ENCODE measurements at regions not wholly inside any gene's neighbourhood (a gene's known extent, or its start where the extent isn't known, plus 50 kb on each side); places are given as distances from the start of the nearest gene placed in this dataset.

- intact Hi-C loops (cut with DNase I; ENCODE audit: low total_unique reads), result no loop called here
- 33 to 51% methylated on average over 2 of the region's 2 CpGs for WGBS, 2 donors
- no peak for TF ChIP-seq POLR2A (IDR thresholded peaks at IDR 0.05)
- TF ChIP-seq CTCF (IDR thresholded peaks at IDR 0.05), result no peak
- DNase-seq (ENCODE audit: low spot score in 2 of 2), result no peak
- H3K4me3 ChIP-seq (ENCODE audit: low read depth, poor library complexity, severe bottlenecking), result no peak overlapping the region
Observed at GRCh38 chr6:23097566-23097965, 528.2 kb downstream of the HDGFL1 start.

GRCh38 chr6:23106951-23107350 lies 537.6 kb downstream of the HDGFL1 start:
- WGBS, 2 donors, result 50 to 56% methylated on average over 2 of the region's 2 CpGs
- DNase-seq (ENCODE audit: low spot score in 2 of 2), result no peak
- H3K4me3 ChIP-seq (ENCODE audit: low read depth, poor library complexity, severe bottlenecking), result no peak overlapping the region
- TF ChIP-seq CTCF (IDR thresholded peaks at IDR 0.05), result no peak
- intact Hi-C loops (cut with DNase I; ENCODE audit: low total_unique reads), result no loop called here

- 93 to 97% methylated on average over 1 of the region's 1 CpG for WGBS, 2 donors
- TF ChIP-seq POLR2A (IDR thresholded peaks at IDR 0.05), result no peak
Observed at GRCh38 chr6:23111984-23112383, 542.6 kb downstream of the HDGFL1 start.

GRCh38 chr6:23114812-23115504 lies 545.6 kb downstream of the HDGFL1 start:
- WGBS, 2 donors, result 58 to 76% methylated on average over 6 of the region's 6 CpGs
- no peak for DNase-seq (ENCODE audit: low spot score in 2 of 2)
- no peak overlapping the region for H3K4me3 ChIP-seq (ENCODE audit: low read depth, poor library complexity, severe bottlenecking)
- intact Hi-C loops (cut with DNase I; ENCODE audit: low total_unique reads), result no loop called here
- no peak for TF ChIP-seq POLR2A (IDR thresholded peaks at IDR 0.05)
- TF ChIP-seq CTCF (IDR thresholded peaks at IDR 0.05), result no peak

More at GRCh38 chr6:23111984-23112383, 542.6 kb downstream of the HDGFL1 start:
- DNase-seq (ENCODE audit: low spot score in 2 of 2), result no peak
- intact Hi-C loops (cut with DNase I; ENCODE audit: low total_unique reads), result no loop called here
- no peak overlapping the region for H3K4me3 ChIP-seq (ENCODE audit: low read depth, poor library complexity, severe bottlenecking)

GRCh38 chr6:23137611-23138010 lies 568.2 kb downstream of the HDGFL1 start:
- 72 to 81% methylated on average over 1 of the region's 1 CpG for WGBS, 2 donors
- no peak for DNase-seq (ENCODE audit: low spot score in 2 of 2)
- intact Hi-C loops (cut with DNase I; ENCODE audit: low total_unique reads), result no loop called here

GRCh38 chr6:23140871-23141270 lies 571.5 kb downstream of the HDGFL1 start:
- H3K4me3 ChIP-seq (ENCODE audit: low read depth, poor library complexity, severe bottlenecking), result no peak overlapping the region
- DNase-seq (ENCODE audit: low spot score in 2 of 2), result no peak
- intact Hi-C loops (cut with DNase I; ENCODE audit: low total_unique reads), result no loop called here
- TF ChIP-seq CTCF (IDR thresholded peaks at IDR 0.05) (no peak), POLR2A (IDR thresholded peaks at IDR 0.05) (no peak)

More at GRCh38 chr6:23137611-23138010, 568.2 kb downstream of the HDGFL1 start:
- H3K4me3 ChIP-seq (ENCODE audit: low read depth, poor library complexity, severe bottlenecking), result no peak overlapping the region
- TF ChIP-seq POLR2A (IDR thresholded peaks at IDR 0.05), result no peak
- TF ChIP-seq CTCF (IDR thresholded peaks at IDR 0.05), result no peak
